Right lobe of liver (tissue), 6 donors: ENCODE measurements at regions not wholly inside any gene's neighbourhood (a gene's known extent, or its start where the extent isn't known, plus 50 kb on each side); places are given as distances from the start of the nearest gene placed in this dataset.
"Not testable (repeated sequence)": the region's sequence is repeated elsewhere in the genome, so short reads cannot be mapped to it uniquely, and the experiment has no call there.

ENCODE experiments used
- ATAC-seq, 4 donors: fragments of 200-7000 bp; cut with Tn5 transposase; one replicate each; pipeline ENCODE4 v1.9.1; 2020; ENCODE audit warnings: mild to moderate bottlenecking in 4 of 4, moderate library complexity in 4 of 4
- DNase-seq, 3 donors: peaks; one replicate each; pipeline ENCODE4 v3.0.0-alpha.2; 2020
- H3K27ac ChIP-seq, 3 donors: fragments of 200-600 bp; one replicate each; pipeline ENCODE4 v1.8.0; 2022
- H3K27me3 ChIP-seq, 2 donors: fragments of 200-600 bp; one replicate each; pipeline ENCODE4 v1.8.0; 2022
- H3K36me3 ChIP-seq, 4 donors: fragments of 200-600 bp; sonication (generic) in 1 of 4; one replicate each; pipeline versions ENCODE4 v1.5.1 to v1.8.0; 2017 to 2022; ENCODE audit warnings: control low read depth in 1 of 4
- H3K4me1 ChIP-seq, 4 donors: fragments of 200-600 bp; sonication (generic) in 1 of 4; one replicate each; pipeline versions ENCODE4 v1.5.1 to v1.8.0; 2017 to 2022; ENCODE audit warnings: control low read depth in 1 of 4
- H3K4me3 ChIP-seq, 3 donors: fragments of 200-600 bp; one replicate each; pipeline ENCODE4 v1.8.0; 2022
- H3K9me3 ChIP-seq, 4 donors: fragments of 200-600 bp; sonication (generic) in 1 of 4; one replicate each; pipeline versions ENCODE4 v1.5.1 to v1.8.0; 2017 to 2022; ENCODE audit warnings: control low read depth in 1 of 4
- POLR2A ChIP-seq: fragments of 450-650 bp; IDR thresholded peaks from one replicate; pipeline ENCODE4 v1.6.1; 2017; ENCODE audit warnings: antibody characterized with exemption, mild to moderate bottlenecking
- WGBS: methylation state at CpG from one replicate; pipeline ENCODE4 v1.1.6; 2018; ENCODE audit warnings: low coverage, low lambda C conversion rate; ENCODE audit not compliant: insufficient coverage; ENCODE audit errors: missing lambda C conversion rate; 5-methylcytosine and 5-hydroxymethylcytosine counted together
- intact Hi-C, 2 donors: fragments of 100-400 bp; cut with DNase I; formaldehyde crosslinking; loops; one replicate each; pipeline versions ENCODE4 v1.11.2 to v1.14.1; 2022
- TF ChIP-seq, protein P1 (sequence below), 4 donors: fragments of 200-600 bp in 3 of 4; fragments of 450-650 bp in 1 of 4; IDR thresholded peaks; one replicate each; pipeline versions ENCODE4 v1.5.1 to v1.8.0; 2016 to 2022; ENCODE audit warnings: antibody characterized with exemption in 4 of 4, mild to moderate bottlenecking in 2 of 4
- donor health status: DM: no; HTN: yes; CAD: no.
- donor health status: DM: no; HTN: no; CAD: no.
- donor health status: DM: no; HTN: no; CAD: no.
- donor health status: DM: no; HTN: yes; CAD: no.
- donor health status: DM: no; HTN: yes; CAD: no.

DNA sequence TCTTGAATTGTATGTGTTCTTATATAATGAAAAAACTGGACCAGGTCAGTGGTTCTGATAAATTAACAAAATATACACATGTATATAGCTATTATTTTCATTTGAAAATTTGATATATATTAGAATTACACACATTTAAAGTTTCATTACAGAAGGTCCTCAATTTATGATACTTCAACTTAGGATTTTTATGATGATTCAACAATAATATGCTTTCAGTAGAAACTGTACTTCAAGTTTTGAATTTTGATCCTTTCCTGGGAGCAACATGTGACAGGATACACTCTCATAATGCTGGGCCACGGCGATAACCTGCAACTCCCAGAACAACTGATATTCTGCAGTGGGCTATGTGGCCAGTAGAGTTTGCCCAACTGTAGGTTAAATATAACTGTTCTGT is 344.7 kb downstream of the TAF11L14 start:
- no peaks in the 10 kb centered on the region for H3K36me3 ChIP-seq
- no peak overlapping the region for H3K27ac ChIP-seq
- DNase-seq, result no peak
- no peaks in the 10 kb centered on the region for H3K27me3 ChIP-seq
- no peaks in the 10 kb centered on the region for H3K9me3 ChIP-seq
- H3K4me1 ChIP-seq, result no peaks in the 10 kb centered on the region
- intact Hi-C loops, result no loop called here
- TF ChIP-seq, protein P1, sequence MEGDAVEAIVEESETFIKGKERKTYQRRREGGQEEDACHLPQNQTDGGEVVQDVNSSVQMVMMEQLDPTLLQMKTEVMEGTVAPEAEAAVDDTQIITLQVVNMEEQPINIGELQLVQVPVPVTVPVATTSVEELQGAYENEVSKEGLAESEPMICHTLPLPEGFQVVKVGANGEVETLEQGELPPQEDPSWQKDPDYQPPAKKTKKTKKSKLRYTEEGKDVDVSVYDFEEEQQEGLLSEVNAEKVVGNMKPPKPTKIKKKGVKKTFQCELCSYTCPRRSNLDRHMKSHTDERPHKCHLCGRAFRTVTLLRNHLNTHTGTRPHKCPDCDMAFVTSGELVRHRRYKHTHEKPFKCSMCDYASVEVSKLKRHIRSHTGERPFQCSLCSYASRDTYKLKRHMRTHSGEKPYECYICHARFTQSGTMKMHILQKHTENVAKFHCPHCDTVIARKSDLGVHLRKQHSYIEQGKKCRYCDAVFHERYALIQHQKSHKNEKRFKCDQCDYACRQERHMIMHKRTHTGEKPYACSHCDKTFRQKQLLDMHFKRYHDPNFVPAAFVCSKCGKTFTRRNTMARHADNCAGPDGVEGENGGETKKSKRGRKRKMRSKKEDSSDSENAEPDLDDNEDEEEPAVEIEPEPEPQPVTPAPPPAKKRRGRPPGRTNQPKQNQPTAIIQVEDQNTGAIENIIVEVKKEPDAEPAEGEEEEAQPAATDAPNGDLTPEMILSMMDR (IDR thresholded peaks at IDR 0.05), result no peak
- no peak for TF ChIP-seq POLR2A
- ATAC-seq, result no peak
- WGBS, result 71% methylated on average over 2 of the region's 2 CpGs
- no peak overlapping the region for H3K4me3 ChIP-seq

DNA sequence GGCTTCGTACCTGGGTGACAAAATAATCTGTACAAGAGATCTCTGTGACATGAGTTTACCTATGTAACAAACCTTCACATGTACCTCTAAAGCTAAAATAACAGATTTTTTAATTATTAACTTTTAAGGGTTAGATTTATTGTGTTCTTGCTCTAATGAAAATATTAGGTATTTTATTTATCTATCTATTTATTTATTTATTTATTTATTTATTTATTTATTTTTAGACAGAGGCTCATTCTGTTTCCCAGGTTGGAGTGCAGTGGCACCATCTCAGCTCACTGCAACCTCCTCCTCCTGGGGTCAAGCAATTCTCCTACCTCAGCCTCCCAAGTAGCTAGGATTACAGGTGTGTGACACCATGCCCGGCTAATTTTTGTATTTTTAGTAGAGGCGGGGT is 348.4 kb downstream of the TAF11L14 start:
- intact Hi-C loops, H3K27ac ChIP-seq: not testable (repeated sequence)
- WGBS, result 70% methylated on average over 3 of the region's 3 CpGs

DNA sequence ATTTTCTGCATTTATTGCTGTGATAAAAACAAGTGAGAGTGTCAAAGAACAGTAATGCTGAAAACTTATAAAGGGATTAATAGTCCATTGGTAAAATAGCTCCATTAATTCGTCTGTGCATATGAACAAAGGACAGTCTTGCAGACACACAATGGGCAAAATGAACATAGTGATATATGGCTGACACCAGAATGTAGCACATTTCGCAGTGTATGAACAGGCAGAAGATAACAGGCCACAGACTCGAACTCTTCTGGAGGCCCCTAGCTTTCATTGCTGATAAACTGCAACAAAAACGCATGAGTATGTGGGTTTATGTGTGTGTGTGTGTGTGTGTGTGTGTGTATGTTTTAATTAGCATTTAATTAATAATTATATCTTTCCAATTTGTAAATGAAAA is 354.8 kb downstream of the TAF11L14 start:
- Histone ChIP-seq H3K4me3 (no peak overlapping the region), H3K36me3 (no peaks in the 10 kb centered on the region), H3K9me3 (no peaks in the 10 kb centered on the region), H3K4me1 (no peaks in the 10 kb centered on the region), H3K27me3 (no peaks in the 10 kb centered on the region), H3K27ac (no peak overlapping the region)
- 34% methylated on average over 4 of the region's 4 CpGs for WGBS
- TF ChIP-seq POLR2A, result no peak
- TF ChIP-seq, protein P1 (IDR thresholded peaks at IDR 0.05), result no peak
- ATAC-seq, result no peak
- intact Hi-C loops, result no loop called here
- no peak for DNase-seq

More for the DNA sequence above, 348.4 kb downstream of the TAF11L14 start:
- not testable (repeated sequence) for ATAC-seq, H3K9me3 ChIP-seq, H3K36me3 ChIP-seq, H3K4me1 ChIP-seq, H3K4me3 ChIP-seq, H3K27me3 ChIP-seq, DNase-seq

DNA sequence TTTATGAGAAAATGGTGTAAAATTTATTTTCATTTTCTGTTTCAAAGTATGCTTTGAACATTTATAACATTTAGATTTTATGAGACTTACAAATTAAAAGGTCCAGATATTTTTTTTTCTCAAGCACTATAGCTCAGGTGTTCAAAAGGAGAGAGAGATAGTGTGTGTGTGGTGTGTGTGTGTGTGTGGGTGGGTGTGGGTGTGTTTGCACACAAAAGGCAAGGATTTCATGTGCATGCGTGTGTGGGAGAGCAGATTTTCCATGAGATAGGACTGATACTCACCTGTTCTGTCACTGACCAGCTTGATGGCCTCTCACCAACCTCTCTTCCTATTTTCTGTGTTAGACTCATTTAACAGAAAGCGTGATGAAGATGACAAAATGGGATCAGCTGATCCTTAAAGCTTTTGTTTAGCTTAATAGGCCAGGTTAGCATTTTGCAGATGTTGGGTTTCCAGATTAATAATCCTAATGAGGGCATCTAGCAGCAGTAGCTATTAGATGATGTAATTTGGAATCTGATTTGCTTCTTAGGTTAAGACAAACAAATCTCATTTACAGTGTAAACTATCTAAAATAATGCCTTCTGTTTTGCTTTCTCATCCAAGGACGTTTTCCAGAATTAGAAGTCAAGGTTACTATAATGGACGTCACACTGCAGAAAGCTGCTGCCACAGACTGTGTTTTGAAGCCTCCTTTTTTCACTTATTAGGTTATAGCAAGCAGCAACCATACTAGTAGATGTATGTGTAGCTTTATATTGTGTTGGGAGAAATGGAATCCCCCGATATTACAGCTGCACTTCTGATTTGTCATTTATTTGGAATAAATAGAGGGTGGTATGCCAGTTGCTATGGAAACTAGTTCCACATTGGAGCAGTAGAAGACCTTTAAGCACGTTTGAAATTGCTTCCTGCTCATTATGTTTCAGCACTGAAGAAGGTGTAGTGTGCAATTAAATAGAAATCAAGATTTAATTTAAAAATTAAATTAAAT is 355.6 kb downstream of the TAF11L14 start:
- H3K27ac ChIP-seq, result no peak overlapping the region
- DNase-seq (no peak), ATAC-seq (no peak)
- intact Hi-C loops, result no loop called here
- no peaks in the 10 kb centered on the region for H3K27me3 ChIP-seq
- H3K9me3 ChIP-seq, result no peaks in the 10 kb centered on the region
- no peaks in the 10 kb centered on the region for H3K4me1 ChIP-seq
- H3K36me3 ChIP-seq, result no peaks in the 10 kb centered on the region
- WGBS, result 30% methylated on average over 6 of the region's 6 CpGs
- TF ChIP-seq, protein P1 (IDR thresholded peaks at IDR 0.05), result no peak
- no peak for TF ChIP-seq POLR2A
- no peak overlapping the region for H3K4me3 ChIP-seq

DNA sequence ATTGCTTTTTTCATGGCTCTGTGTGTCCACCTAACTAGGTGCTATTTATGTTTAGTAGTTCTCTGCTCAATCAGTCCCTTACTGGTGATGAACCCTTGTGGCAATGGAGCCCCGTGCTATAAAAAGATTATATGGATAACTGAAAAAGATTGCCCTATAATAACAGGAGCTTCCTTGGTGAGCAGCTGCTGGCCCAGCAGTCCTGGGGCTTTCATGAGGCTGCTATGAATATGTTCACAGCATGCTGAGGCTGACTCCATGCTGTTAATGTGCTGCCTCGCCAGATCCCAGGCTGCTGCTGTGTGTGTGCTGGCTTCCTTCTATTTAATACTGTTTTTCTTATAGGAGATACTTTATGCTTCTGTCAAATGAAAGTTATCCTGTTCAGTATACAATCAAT is 357.5 kb downstream of the TAF11L14 start:
- TF ChIP-seq POLR2A, result no peak
- TF ChIP-seq, protein P1 (IDR thresholded peaks at IDR 0.05), result no peak
- WGBS, result 38% methylated on average over 2 of the region's 2 CpGs
- Histone ChIP-seq H3K27ac (no peak overlapping the region), H3K4me1 (no peaks in the 10 kb centered on the region), H3K9me3 (no peaks in the 10 kb centered on the region), H3K36me3 (no peaks in the 10 kb centered on the region), H3K27me3 (no peaks in the 10 kb centered on the region), H3K4me3 (no peak overlapping the region)
- ATAC-seq (no peak), DNase-seq (no peak)
- intact Hi-C loops, result no loop called here
